ENCODE measurements at regions not wholly inside any gene's neighbourhood (a gene's known extent, or its start where the extent isn't known, plus 50 kb on each side); places are given as distances from the start of the nearest gene placed in this dataset.
"Not testable (repeated sequence)": the region's sequence is repeated elsewhere in the genome, so short reads cannot be mapped to it uniquely, and the experiment has no call there.

DNA sequence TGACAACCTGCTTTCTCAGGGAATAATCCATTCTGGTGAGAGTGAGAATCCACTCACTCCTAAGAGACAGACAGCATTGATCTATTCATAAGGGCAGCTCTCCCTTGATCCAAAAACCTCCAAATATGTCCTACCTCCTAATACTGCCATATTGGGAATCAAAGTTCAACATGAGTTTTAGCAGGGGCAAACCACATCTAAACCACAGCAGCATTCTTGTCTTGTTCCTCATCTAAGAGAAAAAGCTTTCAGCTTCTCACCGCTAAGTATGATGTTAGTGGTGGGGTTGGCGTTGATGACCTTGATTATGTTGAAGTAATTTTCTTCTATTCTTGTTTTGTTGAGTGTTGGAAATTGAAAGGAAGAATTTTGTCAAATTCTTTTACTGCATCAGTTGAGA lies 69.6 kb downstream of the SERTM2 start:
- DNase-seq, result no peak

DNA sequence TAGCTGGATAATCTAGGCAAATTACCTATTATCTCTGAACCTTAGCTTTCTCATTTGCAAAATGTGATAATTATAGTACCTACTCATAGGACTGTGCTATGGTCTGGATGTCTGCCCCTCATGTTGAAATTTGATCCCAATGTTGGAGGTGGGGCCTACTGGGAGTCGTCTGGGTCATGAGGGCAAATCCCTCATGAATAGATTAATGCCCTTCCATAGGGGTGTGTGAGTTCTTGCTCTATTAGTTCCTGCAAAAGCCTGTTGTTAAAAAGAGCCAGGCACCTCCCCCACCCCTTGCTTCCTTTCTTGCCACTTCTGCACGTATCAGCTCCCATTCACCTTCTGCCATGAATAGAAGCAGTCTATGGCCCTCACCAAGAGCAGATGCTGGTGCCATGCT lies 73.9 kb downstream of the SERTM2 start:
- no peak for DNase-seq

DNA sequence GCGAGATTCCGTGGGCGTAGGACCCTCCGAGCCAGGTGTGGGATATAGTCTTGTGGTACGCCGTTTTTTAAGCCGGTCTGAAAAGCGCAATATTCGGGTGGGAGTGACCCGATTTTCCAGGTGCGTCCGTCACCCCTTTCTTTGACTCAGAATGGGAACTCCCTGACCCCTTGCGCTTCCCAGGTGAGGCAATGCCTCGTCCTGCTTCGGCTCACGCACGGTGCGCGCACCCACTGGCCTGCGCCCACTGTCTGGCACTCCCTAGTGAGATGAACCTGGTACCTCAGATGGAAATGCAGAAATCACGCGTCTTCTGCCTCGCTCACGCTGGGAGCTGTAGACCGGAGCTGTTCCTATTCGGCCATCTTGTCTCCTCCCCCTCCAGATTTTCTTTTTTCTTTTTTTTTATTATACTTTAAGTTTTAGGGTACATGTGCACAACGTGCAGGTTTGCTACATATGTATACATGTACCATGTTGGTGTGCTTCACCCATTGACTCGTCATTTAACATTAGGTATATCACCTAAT lies 83.0 kb downstream of the SERTM2 start:
- not testable (repeated sequence) for DNase-seq

DNA sequence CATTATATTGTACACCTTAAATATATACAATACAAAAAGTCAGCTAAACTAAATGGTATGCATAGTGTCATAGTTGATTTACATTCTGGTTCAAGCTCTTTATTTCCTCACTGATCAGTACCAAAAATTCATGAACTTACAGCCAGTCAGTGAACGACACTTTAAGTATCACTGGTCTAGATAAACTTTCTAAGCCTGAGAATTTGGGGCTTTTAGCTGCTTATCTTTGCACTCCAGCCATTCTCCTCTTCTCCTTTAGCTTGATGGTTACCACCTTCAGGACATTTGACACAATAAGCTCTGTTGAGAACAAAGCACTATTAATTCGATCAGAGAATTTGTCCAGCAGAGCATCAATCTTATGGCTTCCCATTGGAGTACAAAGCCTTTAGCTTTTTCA lies 83.0 kb upstream of the ALG13 start:
- DNase-seq, result no peak

DNA sequence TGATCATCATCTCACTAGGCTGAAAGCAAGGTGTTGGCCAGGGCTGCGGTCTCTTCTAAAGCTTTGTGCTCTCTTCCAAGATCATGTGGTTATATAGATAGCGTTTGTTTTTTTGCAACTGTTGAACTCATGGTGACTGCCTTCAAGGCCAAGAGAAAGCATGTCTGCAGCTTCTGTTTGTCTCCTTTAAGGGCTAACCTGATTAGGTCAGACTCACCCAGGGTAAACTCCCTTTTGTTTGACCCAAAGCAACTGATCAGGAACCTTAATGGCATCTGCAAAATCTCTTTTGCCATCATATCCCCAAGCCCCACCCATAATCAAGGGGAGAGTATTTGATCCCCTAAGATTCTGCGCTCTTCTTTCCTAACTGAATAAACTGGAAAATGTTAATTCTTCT lies 72.2 kb upstream of the ALG13 start:
- no peak for DNase-seq

DNA sequence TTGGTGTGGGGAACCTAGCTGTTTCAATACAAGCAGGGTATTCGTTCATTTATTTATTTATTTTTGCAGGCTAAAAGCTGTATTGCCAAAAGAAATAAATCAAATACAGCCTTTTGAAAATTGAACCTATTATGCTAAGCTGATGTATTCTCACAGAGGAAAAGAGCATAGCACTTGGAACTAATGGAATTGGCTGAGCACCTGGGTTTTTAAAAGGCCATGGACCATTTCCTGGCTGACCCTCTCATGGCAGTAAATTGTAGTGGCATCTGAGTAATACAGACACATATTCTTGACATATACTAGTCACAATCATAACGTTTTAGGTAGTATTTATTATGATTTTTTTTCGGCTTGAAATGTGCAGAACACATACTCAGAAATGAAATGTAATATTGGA lies 71.8 kb upstream of the ALG13 start:
- no peak for DNase-seq

DNA sequence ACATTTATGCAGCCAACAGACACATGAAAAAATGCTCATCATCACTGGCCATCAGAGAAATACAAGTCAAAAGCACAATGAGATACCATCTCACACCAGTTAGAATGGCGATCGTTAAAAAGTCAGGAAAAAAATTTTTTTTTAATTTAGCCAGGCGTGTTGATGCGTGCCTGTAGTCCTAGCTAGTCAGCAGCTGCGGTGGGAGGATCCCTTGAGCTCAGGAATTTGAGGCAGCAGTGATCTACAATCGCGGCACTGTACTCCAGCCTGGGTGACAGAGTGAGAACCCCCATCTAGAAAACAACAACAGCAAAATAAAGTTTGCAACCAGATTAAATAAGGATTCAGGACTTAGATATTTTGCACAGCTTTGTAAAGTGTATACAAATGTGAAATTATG lies 65.7 kb upstream of the ALG13 start:
- DNase-seq, result no peak

DNA sequence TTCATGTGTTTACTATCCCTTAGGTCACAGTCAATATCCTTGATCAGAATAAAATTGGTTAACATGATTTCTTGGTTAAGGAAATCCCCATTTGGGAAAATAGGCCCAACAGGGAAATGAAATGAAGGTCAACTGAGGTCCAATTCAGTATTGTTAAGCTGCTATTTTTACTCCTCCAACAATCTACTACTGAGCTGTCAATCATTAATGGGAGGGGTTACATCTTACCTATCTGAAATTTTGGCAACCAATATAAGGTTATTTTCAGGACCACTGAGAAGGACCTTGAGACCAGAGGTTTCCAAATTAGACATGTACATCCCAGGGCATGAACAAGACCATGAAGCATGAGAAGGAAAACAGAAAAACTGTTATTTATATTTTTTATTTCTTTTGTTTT lies 64.2 kb upstream of the ALG13 start:
- DNase-seq, result no peak

DNA sequence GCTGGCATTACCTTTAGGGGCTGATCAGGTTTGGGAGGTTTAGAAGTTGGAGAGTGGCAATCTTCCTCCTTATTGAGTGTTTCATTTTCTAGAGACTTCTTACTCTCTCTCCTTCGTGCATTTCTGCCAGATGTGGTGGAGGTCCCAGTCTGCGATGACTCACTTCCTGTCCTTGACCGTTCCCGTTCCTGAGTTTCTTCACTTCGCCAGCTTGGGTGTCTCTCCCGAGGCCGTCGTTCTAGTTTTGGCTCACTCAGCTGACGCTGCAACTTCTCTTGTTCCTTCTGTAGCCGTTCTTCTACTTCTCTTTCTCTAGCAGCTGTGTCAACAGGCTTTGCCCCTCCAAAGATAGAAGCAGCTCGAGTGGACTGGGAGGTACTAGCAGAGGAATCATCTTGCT lies 60.9 kb upstream of the ALG13 start:
- DNase-seq, result not testable (repeated sequence)

DNA sequence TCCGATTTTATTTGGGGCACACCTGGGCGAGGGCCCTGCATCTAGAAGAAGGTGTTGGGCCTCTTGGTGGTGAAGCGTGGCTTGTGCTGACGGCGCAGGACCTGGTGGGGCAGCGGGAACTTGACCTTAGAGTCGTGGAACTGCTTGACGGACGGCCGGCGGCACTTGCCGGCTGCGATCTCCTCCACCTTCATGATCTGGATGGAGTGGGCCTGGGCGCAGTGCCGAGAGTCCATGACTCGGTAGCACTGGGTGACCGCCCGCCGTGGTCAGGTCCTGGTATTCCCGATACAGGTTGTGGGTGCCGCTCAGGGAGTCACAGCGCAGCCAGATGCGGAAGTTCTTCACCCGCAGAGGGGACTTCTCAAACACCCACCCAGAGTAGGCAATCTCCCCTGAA lies 56.8 kb upstream of the ALG13 start:
- DNase-seq, result peak; percentile 4

DNA sequence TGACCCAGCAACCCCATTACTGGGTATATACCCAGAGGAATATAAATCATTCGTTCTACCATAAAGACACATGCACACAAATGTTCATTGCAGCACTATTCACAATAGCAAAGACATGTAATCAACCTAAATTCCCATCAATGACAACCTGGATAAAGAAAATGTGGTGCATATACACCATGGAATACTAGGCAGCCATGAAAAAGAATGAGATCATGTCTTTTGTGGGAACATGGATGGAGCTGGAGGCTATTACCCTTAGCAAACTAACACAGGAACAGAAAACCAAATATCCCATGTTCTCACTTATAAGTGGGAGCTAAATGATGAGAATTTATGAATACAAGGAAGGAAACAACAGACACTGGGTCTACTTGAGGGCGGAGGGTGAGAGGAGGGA lies 53.7 kb upstream of the ALG13 start:
- not testable (repeated sequence) for DNase-seq

All from activated gamma-delta T cell (primary cell).